ENCODE measurements at regions not wholly inside any gene's neighbourhood (a gene's known extent, or its start where the extent isn't known, plus 50 kb on each side); places are given as distances from the start of the nearest gene placed in this dataset.

- no peak for DNase-seq
- Histone ChIP-seq H3K27ac (replicated peaks) (no peak overlapping the region), H3K27me3 (ENCODE audit: low read depth) (no peaks in the 10 kb centered on the region), H3K9me3 (replicated peaks) (no peaks in the 10 kb centered on the region), H3K4me3 (no peak overlapping the region), H3K36me3 (no peaks in the 10 kb centered on the region), H3K4me1 (no peaks in the 10 kb centered on the region)
- TF ChIP-seq, protein P1, sequence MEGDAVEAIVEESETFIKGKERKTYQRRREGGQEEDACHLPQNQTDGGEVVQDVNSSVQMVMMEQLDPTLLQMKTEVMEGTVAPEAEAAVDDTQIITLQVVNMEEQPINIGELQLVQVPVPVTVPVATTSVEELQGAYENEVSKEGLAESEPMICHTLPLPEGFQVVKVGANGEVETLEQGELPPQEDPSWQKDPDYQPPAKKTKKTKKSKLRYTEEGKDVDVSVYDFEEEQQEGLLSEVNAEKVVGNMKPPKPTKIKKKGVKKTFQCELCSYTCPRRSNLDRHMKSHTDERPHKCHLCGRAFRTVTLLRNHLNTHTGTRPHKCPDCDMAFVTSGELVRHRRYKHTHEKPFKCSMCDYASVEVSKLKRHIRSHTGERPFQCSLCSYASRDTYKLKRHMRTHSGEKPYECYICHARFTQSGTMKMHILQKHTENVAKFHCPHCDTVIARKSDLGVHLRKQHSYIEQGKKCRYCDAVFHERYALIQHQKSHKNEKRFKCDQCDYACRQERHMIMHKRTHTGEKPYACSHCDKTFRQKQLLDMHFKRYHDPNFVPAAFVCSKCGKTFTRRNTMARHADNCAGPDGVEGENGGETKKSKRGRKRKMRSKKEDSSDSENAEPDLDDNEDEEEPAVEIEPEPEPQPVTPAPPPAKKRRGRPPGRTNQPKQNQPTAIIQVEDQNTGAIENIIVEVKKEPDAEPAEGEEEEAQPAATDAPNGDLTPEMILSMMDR (IDR thresholded peaks at IDR 0.05; ENCODE audit: borderline replicate concordance) = no peak
- intact Hi-C loops (cut with micrococcal nuclease) = no loop called here
Measured at GRCh38 chr2:220662431-220662830, 909.7 kb downstream of the EPHA4 start.

DNA sequence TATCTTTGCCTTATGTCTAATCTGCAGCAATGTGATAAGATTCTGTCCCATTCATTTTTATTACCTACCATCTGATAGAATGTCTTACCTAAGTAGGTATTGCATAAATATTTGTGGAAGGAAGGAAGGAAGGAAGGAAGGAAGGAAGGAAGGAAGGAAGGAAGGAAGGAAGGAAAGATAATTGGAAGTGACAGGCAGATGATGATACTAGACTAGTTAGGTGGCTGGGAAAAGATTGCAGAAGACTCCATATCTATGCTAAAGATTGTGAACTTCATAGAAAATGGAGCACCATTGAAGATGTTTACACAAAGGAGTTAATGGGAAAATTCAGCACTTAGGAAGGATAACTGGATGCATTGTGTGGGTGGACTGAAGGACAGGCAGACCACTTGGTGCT, 909.0 kb downstream of the EPHA4 start:
- H3K27ac ChIP-seq (replicated peaks) = no peak overlapping the region
- TF ChIP-seq, protein P1 (IDR thresholded peaks at IDR 0.05; ENCODE audit: borderline replicate concordance) = no peak
- no peak overlapping the region for H3K4me3 ChIP-seq
- intact Hi-C loops (cut with micrococcal nuclease) = no loop called here
- H3K4me1 ChIP-seq = no peaks in the 10 kb centered on the region
- no peaks in the 10 kb centered on the region for H3K9me3 ChIP-seq (replicated peaks)
- H3K27me3 ChIP-seq (ENCODE audit: low read depth) = no peaks in the 10 kb centered on the region
- H3K36me3 ChIP-seq = no peaks in the 10 kb centered on the region
- DNase-seq = no peak

DNA sequence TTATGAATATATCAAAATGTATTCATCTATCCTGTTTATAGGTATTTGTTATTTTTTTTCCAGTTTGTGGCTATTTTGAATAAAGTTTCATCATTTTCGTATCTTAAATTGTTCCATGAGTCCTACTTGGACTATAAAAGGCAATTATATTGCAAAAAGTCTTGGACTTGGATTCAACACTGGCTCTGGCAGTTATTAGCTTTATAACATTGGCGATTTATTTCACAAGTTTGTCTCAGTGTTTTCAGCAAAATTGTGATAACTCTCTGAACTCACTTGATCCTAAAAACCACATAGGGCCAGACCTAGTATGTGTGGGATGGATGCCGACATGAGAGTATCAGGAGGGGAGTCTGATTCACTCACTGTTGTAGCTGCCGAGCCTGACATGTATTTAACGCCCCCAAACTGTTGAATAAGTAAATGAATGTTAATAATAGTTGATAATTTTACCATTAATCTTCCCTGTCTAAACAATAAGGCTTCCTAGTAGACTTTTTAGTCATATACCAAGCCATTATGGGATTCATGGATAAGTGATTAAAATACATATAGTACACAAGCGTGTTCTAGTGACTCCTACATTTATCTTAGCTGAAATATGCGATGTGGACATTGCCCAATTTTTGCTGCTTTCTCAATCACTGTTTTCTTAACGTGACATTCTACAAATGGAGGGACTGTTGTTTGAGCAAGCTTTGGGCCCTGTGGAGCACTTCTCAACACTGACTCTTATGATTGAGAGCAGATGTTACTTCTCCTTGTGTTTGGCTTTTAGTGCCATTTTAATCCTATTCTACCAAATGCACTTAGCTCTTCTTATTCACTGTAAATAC, 907.6 kb downstream of the EPHA4 start:
- no peak for DNase-seq
- H3K27ac ChIP-seq (replicated peaks) = peak overlapping the region; percentile 63
- no peaks in the 10 kb centered on the region for H3K4me1 ChIP-seq
- H3K36me3 ChIP-seq = no peaks in the 10 kb centered on the region
- H3K27me3 ChIP-seq (ENCODE audit: low read depth) = no peaks in the 10 kb centered on the region
- H3K4me3 ChIP-seq = no peak overlapping the region
- intact Hi-C loops (cut with micrococcal nuclease) = no loop called here
- TF ChIP-seq, protein P1 (IDR thresholded peaks at IDR 0.05; ENCODE audit: borderline replicate concordance) = no peak
- no peaks in the 10 kb centered on the region for H3K9me3 ChIP-seq (replicated peaks)

DNA sequence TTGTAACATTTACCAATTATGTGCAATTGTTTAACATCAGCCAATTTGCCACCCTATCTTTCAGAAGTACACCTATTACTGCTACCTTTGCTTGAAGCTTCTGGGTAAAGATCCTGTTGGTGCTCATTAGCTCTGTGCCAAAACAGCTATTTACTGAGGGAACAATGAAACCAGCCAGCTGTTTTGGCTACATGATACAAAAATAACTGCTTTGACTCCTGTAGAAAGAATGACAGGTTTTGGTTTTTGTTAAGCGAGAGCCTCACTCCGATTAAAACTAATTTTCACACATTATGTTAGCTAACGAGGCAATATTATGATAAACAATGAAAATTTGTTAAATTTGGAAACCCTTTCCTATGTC, 907.0 kb downstream of the EPHA4 start:
- Histone ChIP-seq H3K27me3 (ENCODE audit: low read depth) (no peaks in the 10 kb centered on the region), H3K9me3 (replicated peaks) (no peaks in the 10 kb centered on the region), H3K36me3 (no peaks in the 10 kb centered on the region), H3K4me1 (no peaks in the 10 kb centered on the region), H3K27ac (replicated peaks) (peak overlapping the region; percentile 63), H3K4me3 (no peak overlapping the region)
- no peak for DNase-seq
- TF ChIP-seq, protein P1 (IDR thresholded peaks at IDR 0.05; ENCODE audit: borderline replicate concordance) = no peak
- intact Hi-C loops (cut with micrococcal nuclease) = no loop called here

DNA sequence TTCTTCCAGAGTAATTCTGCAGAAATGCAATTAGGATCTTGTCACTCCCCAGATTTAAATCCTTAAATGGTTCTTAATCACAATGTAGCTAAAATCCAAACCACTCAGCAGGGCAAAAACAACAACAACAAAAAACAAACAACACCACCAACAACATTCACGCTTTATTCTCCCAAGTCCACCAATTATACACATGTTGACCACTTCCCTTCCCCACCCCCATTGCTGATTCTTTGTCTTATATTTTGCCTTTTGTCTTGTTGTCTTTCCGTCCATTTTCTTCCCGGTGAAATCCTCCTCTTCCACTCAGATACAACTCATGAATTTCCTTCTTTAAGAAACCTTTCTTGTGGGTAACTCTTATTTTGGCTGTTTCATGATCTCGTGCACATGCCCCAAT, 902.8 kb downstream of the EPHA4 start:
- Histone ChIP-seq H3K27me3 (ENCODE audit: low read depth) (no peaks in the 10 kb centered on the region), H3K9me3 (replicated peaks) (no peaks in the 10 kb centered on the region), H3K27ac (replicated peaks) (no peak overlapping the region), H3K36me3 (no peaks in the 10 kb centered on the region), H3K4me3 (no peak overlapping the region), H3K4me1 (no peaks in the 10 kb centered on the region)
- TF ChIP-seq, protein P1 (IDR thresholded peaks at IDR 0.05; ENCODE audit: borderline replicate concordance) = no peak
- intact Hi-C loops (cut with micrococcal nuclease) = no loop called here
- DNase-seq = no peak
